ENCODE measurements at regions not wholly inside any gene's neighbourhood (a gene's known extent, or its start where the extent isn't known, plus 50 kb on each side); places are given as distances from the start of the nearest gene placed in this dataset.

DNA sequence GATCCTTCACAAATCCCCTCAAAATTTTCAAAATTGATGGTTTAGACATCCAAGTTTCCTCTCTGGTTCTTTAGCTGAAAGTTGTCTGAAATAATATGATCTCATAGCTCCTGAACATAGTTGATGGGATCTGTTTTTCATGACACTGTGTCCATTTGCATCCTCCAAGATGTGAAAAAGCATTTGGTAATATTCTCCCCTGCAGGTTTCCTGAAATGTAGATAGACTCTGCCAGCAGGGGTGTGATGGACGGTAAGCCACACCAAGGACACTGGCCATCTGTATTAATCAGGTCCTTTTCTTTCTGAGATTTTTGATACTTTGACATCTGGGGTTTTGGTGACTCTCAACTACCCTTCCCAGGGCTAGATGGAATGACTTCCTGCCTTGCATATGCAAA lies 79.6 kb upstream of the GRB10 start:
- TF ChIP-seq JUND (IDR thresholded peaks at IDR 0.05) (no peak), REST (IDR thresholded peaks at IDR 0.05) (no peak), CTCF (IDR thresholded peaks at IDR 0.05; ENCODE audit: low read depth, low read length, missing input control) (no peak), YY1 (IDR thresholded peaks at IDR 0.05) (no peak)

All from liver (tissue), 3 donors.